DND-41 (cell line): ENCODE measurements at regions not wholly inside any gene's neighbourhood (a gene's known extent, or its start where the extent isn't known, plus 50 kb on each side); places are given as distances from the start of the nearest gene placed in this dataset.

Source experiments
- CTCF ChIP-seq: IDR thresholded peaks from 2 replicates; pipeline ENCODE4 v1.5.1; 2012; ENCODE audit warnings: borderline replicate concordance, low read length, moderate library complexity, mild to moderate bottlenecking; ENCODE audit not compliant: poor library complexity, severe bottlenecking; ENCODE audit errors: extremely low read depth
- EZH2 ChIP-seq: IDR thresholded peaks from 3 replicates; pipeline ENCODE4 v1.6.1; 2012; ENCODE audit warnings: borderline replicate concordance, low read depth, mild to moderate bottlenecking, moderate library complexity, low read length, inconsistent platforms; ENCODE audit not compliant: severe bottlenecking

- no peak for TF ChIP-seq CTCF
- TF ChIP-seq EZH2: no peak
Observed at GRCh38 chr6:47149066-47149465, 106.9 kb upstream of the ADGRF1 start.
